Spleen (tissue), 11 donors: ENCODE measurements at regions not wholly inside any gene's neighbourhood (a gene's known extent, or its start where the extent isn't known, plus 50 kb on each side); places are given as distances from the start of the nearest gene placed in this dataset.

Experiments
- DNase-seq: peaks from one replicate; pipeline ENCODE4 v3.0.0-alpha.2; 2020
- H3K27ac ChIP-seq, 8 donors: fragments of 200-600 bp; sonication (generic) in 7 of 8; 1 replicate in 4 of 8; 2 replicates in 4 of 8; pipeline versions ENCODE4 v1.5.0 to v1.8.0; 2016 to 2021; ENCODE audit warnings: inconsistent platforms in 4 of 8, mild to moderate bottlenecking in 4 of 8, moderate library complexity in 1 of 8
- H3K27me3 ChIP-seq, 7 donors: fragments of 200-600 bp; sonication (generic) in 6 of 7; replicated peaks in 1 of 7; 1 replicate in 4 of 7; 2 replicates in 3 of 7; pipeline versions ENCODE4 v1.5.0 to v1.8.0; 2016 to 2021; ENCODE audit warnings: inconsistent platforms in 3 of 7, mild to moderate bottlenecking in 1 of 7
- H3K36me3 ChIP-seq, 6 donors: fragments of 200-600 bp; sonication (generic) in 5 of 6; 1 replicate in 4 of 6; 2 replicates in 2 of 6; pipeline versions ENCODE4 v1.5.0 to v1.8.0; 2016 to 2021; ENCODE audit warnings: inconsistent platforms in 2 of 6
- H3K4me1 ChIP-seq, 6 donors: fragments of 200-600 bp; sonication (generic) in 5 of 6; 1 replicate in 3 of 6; 2 replicates in 3 of 6; pipeline versions ENCODE4 v1.5.0 to v1.8.0; 2016 to 2021; ENCODE audit warnings: inconsistent platforms in 3 of 6
- H3K4me3 ChIP-seq, 8 donors: fragments of 200-600 bp; sonication (generic) in 7 of 8; 1 replicate in 4 of 8; 2 replicates in 4 of 8; pipeline versions ENCODE4 v1.5.0 to v1.8.0; 2016 to 2021; ENCODE audit warnings: inconsistent platforms in 4 of 8, mild to moderate bottlenecking in 4 of 8, moderate library complexity in 2 of 8
- H3K9me3 ChIP-seq, 8 donors: fragments of 200-600 bp; sonication (generic) in 7 of 8; 1 replicate in 4 of 8; 2 replicates in 4 of 8; pipeline versions ENCODE4 v1.5.0 to v1.8.0; 2016 to 2021; ENCODE audit warnings: inconsistent platforms in 4 of 8
- CTCF ChIP-seq, 11 experiments: fragments of 200-600 bp in 7 of 11; fragments of 450-650 bp in 4 of 11; sonication (generic) in 4 of 11; IDR thresholded peaks in 8 of 11; conservative IDR thresholded peaks in 3 of 11; 1 replicate in 7 of 11; 2 replicates in 4 of 11; pipeline versions ENCODE4 v1.4.0 to v1.8.0; 2016 to 2021; ENCODE audit warnings: antibody characterized with exemption in 11 of 11, inconsistent platforms in 4 of 11, mild to moderate bottlenecking in 1 of 11
- POLR2A ChIP-seq, 3 donors: fragments of 450-650 bp; IDR thresholded peaks; one replicate each; pipeline ENCODE4 v1.5.1; 2017; ENCODE audit warnings: antibody characterized with exemption in 3 of 3, mild to moderate bottlenecking in 1 of 3
- POLR2AphosphoS5 ChIP-seq, 3 donors: sonication (generic); formaldehyde crosslinking; IDR thresholded peaks; one replicate each; pipeline ENCODE4 v1.5.1; 2017; ENCODE audit warnings: antibody characterized with exemption in 3 of 3
- WGBS, 5 donors: extraction: QIAGEN DNeasy Blood & Tissue Kit in 3 of 5; methylation state at CpG; one replicate each; pipeline versions ENCODE4 v1.1.5 to v1.1.7; 2013 to 2018; 5-methylcytosine and 5-hydroxymethylcytosine counted together
- intact Hi-C: fragments of 100-400 bp; cut with DNase I; formaldehyde crosslinking; loops from one replicate; pipeline ENCODE4 v1.15.0; 2023; ENCODE audit warnings: low total_unique reads
- donor health status: healthy with polysubstance abuse.
- donor health status: DM: no; HTN: no; CAD: no; lungs with moderate emphysema.
- donor health status: DM: no; HTN: no; CAD: no.
- donor health status: Bipolar disorder and iron deficiency.
- donor health status: healthy.
- donor health status: DM: no; HTN: no; CAD: no.
- donor health status: DM: yes; HTN: yes; CAD: no.

- Histone ChIP-seq H3K27ac (no peak overlapping the region), H3K36me3 (no peaks in the 10 kb centered on the region), H3K4me3 (no peak overlapping the region), H3K4me1 (no peaks in the 10 kb centered on the region), H3K27me3 (no peaks in the 10 kb centered on the region), H3K9me3 (peaks cover 0 to 4% (median 0%) of the 10 kb centered on the region in 8 donors)
- intact Hi-C loops: no loop called here
- TF ChIP-seq POLR2AphosphoS5 (IDR thresholded peaks at IDR 0.05) (no peak), POLR2A (IDR thresholded peaks at IDR 0.05) (no peak), CTCF (IDR thresholded peaks at IDR 0.05 in 8 of 11, conservative IDR thresholded peaks at IDR 0.05 in 3 of 11) (no peak)
- no peak for DNase-seq
- WGBS, 5 donors: 44 to 89% (median 75%) methylated on average over 1 of the region's 1 CpG
Observed at GRCh38 chr2:188118431-188118830, 173.2 kb upstream of the GULP1 start.

GRCh38 chr2:188119112-188119838, 172.4 kb upstream of the GULP1 start:
- peaks cover 0 to 4% (median 0%) of the 10 kb centered on the region in 8 donors for H3K9me3 ChIP-seq
- TF ChIP-seq POLR2AphosphoS5 (IDR thresholded peaks at IDR 0.05) (no peak), CTCF (IDR thresholded peaks at IDR 0.05 in 8 of 11, conservative IDR thresholded peaks at IDR 0.05 in 3 of 11) (no peak), POLR2A (IDR thresholded peaks at IDR 0.05) (no peak)
- H3K4me1 ChIP-seq: no peaks in the 10 kb centered on the region
- no peaks in the 10 kb centered on the region for H3K27me3 ChIP-seq
- H3K27ac ChIP-seq: no peak overlapping the region
- WGBS, 5 donors: 81 to 91% (median 82%) methylated on average over 5 of the region's 5 CpGs
- intact Hi-C loops: no loop called here
- H3K4me3 ChIP-seq: no peak overlapping the region
- DNase-seq: no peak
- no peaks in the 10 kb centered on the region for H3K36me3 ChIP-seq

GRCh38 chr2:188122985-188123384, 168.7 kb upstream of the GULP1 start:
- Histone ChIP-seq H3K36me3 (no peaks in the 10 kb centered on the region), H3K4me3 (no peak overlapping the region), H3K4me1 (no peaks in the 10 kb centered on the region), H3K27me3 (no peaks in the 10 kb centered on the region), H3K27ac (no peak overlapping the region), H3K9me3 (peaks cover 0 to 4% (median 0%) of the 10 kb centered on the region in 8 donors)
- intact Hi-C loops: no loop called here
- DNase-seq: no peak
- no peak for TF ChIP-seq CTCF (IDR thresholded peaks at IDR 0.05 in 8 of 11, conservative IDR thresholded peaks at IDR 0.05 in 3 of 11)
- no peak for TF ChIP-seq POLR2AphosphoS5 (IDR thresholded peaks at IDR 0.05)
- TF ChIP-seq POLR2A (IDR thresholded peaks at IDR 0.05): no peak

GRCh38 chr2:188129677-188130076, 162.0 kb upstream of the GULP1 start:
- no peaks in the 10 kb centered on the region for H3K36me3 ChIP-seq
- no peak overlapping the region for H3K27ac ChIP-seq
- no peak for DNase-seq
- WGBS, 5 donors: 73 to 87% (median 79%) methylated on average over 4 of the region's 4 CpGs
- H3K4me3 ChIP-seq: no peak overlapping the region
- intact Hi-C loops: no loop called here
- no peak for TF ChIP-seq POLR2AphosphoS5 (IDR thresholded peaks at IDR 0.05)
- TF ChIP-seq CTCF (IDR thresholded peaks at IDR 0.05 in 8 of 11, conservative IDR thresholded peaks at IDR 0.05 in 3 of 11): no peak
- no peak for TF ChIP-seq POLR2A (IDR thresholded peaks at IDR 0.05)
- H3K27me3 ChIP-seq: no peaks in the 10 kb centered on the region
- no peaks in the 10 kb centered on the region for H3K9me3 ChIP-seq
- no peaks in the 10 kb centered on the region for H3K4me1 ChIP-seq
